ENCODE measurements at regions not wholly inside any gene's neighbourhood (a gene's known extent, or its start where the extent isn't known, plus 50 kb on each side); places are given as distances from the start of the nearest gene placed in this dataset.

DNA sequence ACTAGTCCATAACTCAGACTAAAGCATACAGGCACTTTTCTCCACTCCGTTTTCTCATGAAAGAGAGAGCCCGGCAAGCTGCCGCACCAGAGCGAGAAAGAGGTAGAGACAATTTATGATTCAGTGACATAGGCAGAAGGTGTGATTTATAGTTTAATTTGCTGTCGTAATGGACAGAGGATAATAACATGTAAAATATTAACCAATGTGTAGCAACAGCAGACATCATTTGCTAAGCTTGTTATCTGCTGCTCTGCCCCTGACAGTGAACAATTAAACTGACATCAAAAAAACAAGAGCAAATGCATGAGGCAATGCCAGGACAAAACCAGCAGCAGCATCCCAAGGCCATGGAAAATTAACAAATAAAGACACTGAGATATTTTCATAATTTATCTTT, 214.0 kb downstream of the ATG4C start:
- TF ChIP-seq, protein P1, sequence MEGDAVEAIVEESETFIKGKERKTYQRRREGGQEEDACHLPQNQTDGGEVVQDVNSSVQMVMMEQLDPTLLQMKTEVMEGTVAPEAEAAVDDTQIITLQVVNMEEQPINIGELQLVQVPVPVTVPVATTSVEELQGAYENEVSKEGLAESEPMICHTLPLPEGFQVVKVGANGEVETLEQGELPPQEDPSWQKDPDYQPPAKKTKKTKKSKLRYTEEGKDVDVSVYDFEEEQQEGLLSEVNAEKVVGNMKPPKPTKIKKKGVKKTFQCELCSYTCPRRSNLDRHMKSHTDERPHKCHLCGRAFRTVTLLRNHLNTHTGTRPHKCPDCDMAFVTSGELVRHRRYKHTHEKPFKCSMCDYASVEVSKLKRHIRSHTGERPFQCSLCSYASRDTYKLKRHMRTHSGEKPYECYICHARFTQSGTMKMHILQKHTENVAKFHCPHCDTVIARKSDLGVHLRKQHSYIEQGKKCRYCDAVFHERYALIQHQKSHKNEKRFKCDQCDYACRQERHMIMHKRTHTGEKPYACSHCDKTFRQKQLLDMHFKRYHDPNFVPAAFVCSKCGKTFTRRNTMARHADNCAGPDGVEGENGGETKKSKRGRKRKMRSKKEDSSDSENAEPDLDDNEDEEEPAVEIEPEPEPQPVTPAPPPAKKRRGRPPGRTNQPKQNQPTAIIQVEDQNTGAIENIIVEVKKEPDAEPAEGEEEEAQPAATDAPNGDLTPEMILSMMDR (conservative IDR thresholded peaks at IDR 0.05; ENCODE audit: low read depth, low read length) = no peak
- TF ChIP-seq EZH2 (IDR thresholded peaks at IDR 0.05; ENCODE audit: borderline replicate concordance, low read depth, low read length, poor library complexity, severe bottlenecking) = no peak

Measured in A673 (cell line).